GM18505 (cell line): ENCODE measurements at regions not wholly inside any gene's neighbourhood (a gene's known extent, or its start where the extent isn't known, plus 50 kb on each side); places are given as distances from the start of the nearest gene placed in this dataset.

Experiments used
- ATAC-seq: cut with Tn5 transposase; IDR thresholded peaks from one replicate; pipeline ENCODE4 v1.9.1; 2021; ENCODE audit not compliant: unreplicated experiment
- POLR2A ChIP-seq: IDR thresholded peaks from 4 replicates; pipeline ENCODE4 v1.6.1; 2011; ENCODE audit warnings: borderline replicate concordance; ENCODE audit not compliant: insufficient read depth, insufficient read length; ENCODE audit errors: extremely low read depth

DNA sequence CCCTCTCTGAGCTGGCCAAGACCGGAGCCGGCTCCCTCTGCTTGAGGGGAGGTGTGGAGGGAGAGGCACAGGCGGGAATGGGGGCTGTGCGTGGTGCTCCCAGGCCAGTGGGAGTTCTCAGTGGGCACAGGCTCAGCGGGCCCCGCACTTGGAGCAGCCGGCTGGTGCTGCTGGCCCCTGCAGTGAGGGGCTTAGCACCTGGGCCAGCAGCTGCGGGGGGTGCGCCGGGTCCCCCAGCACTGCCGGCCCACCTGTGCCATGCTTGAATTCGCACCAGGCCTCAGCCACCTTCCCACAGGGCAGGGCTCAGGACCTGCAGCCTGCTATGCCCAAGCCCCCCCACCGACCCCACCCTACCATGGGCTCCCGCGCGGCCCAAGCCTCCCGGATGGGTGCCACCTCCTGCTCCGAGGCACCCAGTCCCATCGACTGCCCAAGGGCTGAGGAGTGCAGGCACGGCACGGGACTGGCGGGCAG is 602.5 kb downstream of the KCTD8 start:
- TF ChIP-seq POLR2A = no peak
- no peak for ATAC-seq

DNA sequence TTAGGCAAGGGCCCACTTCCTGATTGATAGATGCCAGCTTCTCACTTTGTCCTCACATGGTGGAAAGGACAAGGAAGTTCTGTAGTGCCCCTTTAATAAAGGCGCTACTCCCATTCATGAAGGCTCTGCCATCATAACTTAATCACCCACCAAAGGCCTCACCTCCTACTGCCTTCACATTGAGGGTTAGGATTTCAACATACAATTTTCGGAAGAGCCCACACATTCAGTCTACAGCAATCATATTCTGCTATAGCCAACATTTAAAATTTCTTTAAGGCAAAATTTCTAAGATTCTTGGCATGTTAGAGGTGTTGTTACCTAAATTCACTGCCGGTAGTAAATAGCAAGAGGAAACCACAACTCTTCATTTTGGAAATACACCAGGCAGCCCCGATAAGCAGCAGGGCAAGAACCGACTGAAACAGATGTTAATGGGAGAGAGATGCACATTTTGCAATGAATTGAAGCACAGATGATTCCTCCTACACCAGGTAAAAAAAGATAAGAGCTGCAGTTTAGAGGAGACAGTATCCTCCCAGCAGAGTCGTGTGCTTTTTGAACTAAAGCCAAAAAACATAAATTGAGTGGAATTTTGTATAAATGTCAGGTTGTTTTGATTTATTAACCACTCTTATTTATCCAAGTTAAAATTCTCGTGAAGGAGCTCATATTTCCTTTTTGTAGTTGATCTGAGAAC is 594.9 kb downstream of the KCTD8 start:
- ATAC-seq = no peak
- TF ChIP-seq POLR2A = no peak

DNA sequence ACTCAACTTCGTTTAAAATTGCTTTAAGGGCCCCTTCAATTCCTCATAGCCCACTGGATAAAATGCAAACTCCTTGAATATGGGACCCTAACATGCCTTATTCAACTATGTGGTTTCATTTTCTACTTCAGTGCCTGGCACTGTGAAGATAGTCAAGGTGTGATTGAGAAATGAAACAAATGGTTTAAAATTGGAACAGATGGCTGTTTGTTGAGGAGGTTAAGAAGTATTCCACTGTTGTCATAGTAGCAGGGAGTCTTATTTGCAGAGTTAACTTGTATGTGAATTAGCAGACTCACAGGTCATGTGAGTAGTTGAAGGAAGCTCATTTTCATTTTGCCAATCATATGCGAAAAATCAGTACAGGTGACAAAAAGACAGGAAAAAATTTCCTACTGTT is 593.3 kb downstream of the KCTD8 start:
- no peak for TF ChIP-seq POLR2A
- no peak for ATAC-seq

DNA sequence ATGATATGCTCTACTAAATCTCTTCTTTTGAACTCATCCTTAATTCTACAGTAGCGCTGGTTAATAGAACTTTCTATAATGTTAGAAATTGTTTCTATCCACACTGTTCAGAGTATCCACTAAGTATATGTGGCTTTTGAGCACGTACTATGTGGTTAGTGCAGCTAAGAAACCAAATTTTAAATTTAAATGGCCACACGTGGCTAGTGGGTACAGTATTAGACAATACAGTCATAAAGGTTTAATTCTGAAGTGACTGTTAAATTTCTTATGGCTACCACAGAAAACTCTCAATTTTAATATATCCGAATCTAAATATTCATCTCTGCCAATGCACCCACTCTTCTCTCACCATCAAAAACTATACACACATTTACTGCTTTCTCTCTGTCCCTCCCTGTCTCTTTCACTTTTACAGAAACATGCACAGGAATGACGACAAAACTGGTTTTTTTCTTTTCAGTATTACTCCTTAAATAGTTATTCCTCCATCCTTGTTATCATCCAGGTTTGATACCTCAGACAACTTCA is 583.9 kb downstream of the KCTD8 start:
- TF ChIP-seq POLR2A = no peak
- no peak for ATAC-seq

DNA sequence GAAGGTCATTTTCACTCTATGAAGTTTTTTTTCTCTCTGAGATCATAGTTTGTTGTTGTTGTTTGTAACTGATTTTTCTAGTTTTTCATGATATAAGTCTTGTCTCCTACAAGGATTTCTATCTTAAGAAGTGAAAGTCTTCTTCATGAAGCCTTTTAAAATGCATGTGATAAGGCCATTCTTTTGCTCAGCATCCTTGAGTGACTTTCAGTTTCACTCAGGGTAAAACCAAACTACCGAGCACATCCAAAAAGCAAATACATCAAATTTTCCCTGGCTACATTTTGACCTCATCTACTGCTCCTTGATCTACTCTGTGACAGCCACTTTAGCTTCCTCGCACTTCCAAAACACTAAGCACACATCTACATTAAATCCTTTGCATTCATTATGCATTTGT is 580.7 kb downstream of the KCTD8 start:
- ATAC-seq = no peak
- no peak for TF ChIP-seq POLR2A

DNA sequence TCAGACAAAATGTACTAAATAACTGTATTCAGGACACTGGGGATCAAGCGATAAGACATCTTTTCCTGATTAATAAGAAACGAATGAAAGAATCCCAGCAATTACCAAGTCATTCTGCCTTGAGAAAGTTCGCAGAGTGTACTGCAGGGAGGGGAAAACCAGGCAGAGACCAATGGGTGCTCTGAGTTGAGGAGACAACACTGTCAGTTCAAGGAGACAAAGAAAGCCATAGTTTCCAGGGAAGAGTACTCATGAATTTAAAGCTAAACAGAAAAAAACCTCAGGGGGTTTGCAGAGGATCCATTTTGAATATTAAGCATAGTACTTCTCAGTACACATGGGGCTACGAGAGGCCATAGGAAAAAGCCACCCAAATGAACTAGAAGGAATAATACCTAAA is 573.0 kb downstream of the KCTD8 start:
- TF ChIP-seq POLR2A = no peak
- no peak for ATAC-seq

DNA sequence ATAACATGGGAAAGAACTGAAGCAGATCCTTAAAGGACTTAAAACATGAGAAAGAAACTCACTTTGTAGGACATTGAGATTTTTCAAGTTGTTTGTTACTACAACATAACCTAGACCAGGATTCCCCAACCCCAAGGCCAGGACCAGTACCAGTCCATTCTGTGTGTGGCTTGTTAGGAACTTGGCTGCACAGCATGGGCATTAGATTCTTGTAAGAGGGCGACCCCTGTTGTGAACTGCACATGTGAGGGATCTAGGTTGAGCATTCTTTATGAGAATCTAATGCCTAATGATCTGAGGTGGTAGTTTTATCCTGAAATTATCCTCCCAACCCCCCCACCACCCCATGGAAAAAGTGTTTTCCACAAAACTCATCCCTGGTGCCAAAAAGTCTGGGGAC is 566.1 kb downstream of the KCTD8 start:
- TF ChIP-seq POLR2A = no peak
- ATAC-seq = no peak

DNA sequence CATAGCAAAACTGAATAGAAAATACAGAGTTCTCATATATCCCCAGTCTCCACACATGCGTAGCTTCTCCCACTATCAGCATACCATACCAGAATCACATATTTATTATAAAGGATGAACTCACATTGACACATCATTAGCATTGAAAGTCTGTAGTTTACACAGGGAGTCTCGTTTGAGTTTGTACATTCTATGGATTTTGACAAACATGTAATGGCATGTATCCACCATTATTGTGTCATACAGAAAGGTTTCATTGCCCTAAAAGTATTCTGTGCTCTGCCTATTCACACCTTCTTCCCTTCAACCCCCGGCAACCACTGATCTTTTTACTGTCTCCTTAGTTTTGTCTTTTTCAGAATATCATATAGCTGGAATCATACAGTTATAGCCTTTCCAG is 562.4 kb downstream of the KCTD8 start:
- TF ChIP-seq POLR2A = no peak
- ATAC-seq = no peak

DNA sequence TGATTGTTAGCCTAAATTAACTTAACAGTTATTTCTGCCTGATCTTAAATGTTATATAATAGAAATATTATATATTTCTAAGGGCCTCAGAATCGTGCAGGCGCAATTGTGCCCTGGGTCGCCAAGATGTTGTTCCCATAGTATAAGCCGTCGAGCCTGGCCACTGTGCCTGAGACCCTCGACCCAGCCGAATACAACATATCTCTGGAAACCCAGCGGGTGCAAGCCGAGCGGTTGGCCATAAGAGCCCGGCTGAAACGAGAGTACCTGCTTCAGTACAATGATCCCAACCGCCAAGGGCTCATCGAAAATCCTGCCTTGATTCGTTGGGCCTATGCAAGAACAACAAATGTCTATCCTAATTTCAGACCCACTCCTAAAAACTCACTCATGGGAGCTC is 549.8 kb downstream of the KCTD8 start:
- TF ChIP-seq POLR2A = no peak
- ATAC-seq = no peak

DNA sequence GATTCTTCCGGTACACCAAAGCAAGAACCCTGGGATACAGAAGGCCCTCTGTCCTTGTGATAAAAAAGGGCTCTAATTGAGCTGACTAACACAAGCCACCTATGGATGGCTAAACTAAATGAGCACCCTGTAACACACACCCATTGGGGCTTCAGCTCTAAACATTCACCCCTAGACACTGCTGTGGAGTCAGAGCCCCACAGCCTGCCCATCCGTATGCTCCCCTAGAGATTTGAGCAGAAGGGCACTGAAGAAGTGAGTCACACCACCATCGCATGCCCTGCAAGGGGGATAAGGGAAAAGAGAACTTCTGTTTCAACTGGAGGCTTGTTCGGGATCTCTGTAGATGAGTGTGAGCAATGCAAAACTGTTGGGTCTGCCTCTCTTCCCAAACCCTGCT is 545.2 kb downstream of the KCTD8 start:
- ATAC-seq = no peak
- TF ChIP-seq POLR2A = no peak

DNA sequence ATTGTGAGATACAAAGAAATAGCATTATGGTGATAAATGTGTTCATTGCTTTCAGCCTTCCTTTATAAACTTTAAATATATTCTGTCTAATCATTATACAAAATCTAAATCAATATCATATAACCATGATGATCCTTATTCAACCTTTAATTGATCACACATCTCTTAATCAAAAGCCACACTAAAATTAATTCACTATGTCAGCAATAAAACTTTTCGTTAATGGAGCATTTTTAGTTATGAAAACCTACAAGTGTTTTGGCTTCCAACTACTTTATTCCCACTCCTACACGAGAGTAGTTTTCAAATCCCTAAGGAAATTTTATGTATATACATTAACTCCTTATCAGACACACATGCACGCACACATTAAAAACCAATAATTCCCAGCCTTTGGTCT is 530.2 kb downstream of the KCTD8 start:
- no peak for TF ChIP-seq POLR2A
- no peak for ATAC-seq

DNA sequence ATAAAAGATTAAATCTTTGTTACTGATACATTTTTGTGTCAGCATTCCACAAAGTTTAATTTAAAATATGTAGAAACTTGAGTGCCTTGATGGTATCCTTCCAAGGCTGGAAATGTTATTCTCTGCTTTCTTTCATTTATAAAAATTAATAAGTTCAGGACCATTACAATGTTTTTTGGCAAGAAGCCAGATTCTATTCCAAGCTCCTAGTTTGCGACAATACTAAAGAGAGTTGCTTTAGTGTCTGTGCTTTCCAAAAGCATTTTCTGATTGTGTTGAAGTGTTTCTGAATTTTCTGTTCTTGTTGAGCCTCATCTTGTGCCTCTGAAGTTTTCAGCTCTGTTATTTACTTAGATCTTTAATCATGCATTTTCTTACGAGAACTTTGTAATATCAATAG is 516.2 kb downstream of the KCTD8 start:
- no peak for TF ChIP-seq POLR2A
- no peak for ATAC-seq

DNA sequence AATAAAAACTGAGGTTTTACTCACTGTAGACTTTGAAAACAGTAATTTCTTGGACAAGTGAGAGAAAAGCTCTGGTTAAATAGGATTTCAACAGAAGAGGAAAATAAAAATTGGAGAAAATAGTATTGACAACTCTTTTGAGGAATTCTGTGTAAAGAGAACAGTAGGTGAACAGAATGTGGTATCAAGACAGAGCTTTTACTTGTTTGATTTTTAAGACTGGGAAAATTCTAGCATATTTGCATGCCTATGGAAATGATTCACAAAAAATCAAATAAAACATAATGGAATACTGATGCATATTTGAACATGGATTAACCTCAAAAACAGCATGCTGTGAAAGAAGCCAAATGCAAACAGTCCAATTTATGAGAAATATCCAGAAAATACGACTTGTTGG is 504.6 kb downstream of the KCTD8 start:
- ATAC-seq = no peak
- TF ChIP-seq POLR2A = no peak

DNA sequence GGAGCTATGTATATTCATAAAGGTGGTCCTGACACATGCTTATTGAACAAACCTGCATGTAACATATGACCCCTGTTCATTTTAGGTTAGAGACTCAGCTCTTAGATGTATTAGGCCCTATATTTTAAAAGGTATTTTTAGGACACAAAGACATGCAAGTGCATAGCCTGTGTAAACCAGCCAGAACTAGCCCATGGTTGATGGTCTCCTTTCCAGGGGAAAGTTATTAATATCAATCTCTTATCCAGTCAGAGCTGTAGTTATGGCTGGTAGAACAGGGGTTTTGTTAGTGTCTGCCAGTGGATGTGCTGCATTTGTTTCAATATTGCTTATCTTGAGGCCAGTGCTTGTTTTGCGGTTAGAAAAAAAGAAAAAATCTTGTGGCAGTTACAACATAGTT is 488.6 kb downstream of the KCTD8 start:
- ATAC-seq = no peak
- no peak for TF ChIP-seq POLR2A
